ENCODE measurements at regions not wholly inside any gene's neighbourhood (a gene's known extent, or its start where the extent isn't known, plus 50 kb on each side); places are given as distances from the start of the nearest gene placed in this dataset.

GRCh38 chr11:95435628-95436353 is 204.8 kb upstream of the SESN3 start:
- no peak overlapping the region for H3K27ac ChIP-seq (ENCODE audit: low read depth, low read length)
- no peak for TF ChIP-seq EZH2 (IDR thresholded peaks at IDR 0.05)
- TF ChIP-seq RAD21 (IDR thresholded peaks at IDR 0.05; ENCODE audit: low read depth), result no peak
- TF ChIP-seq POLR2AphosphoS5 (IDR thresholded peaks at IDR 0.05; ENCODE audit: low read depth, low read length), result no peak
- TF ChIP-seq, protein P1, sequence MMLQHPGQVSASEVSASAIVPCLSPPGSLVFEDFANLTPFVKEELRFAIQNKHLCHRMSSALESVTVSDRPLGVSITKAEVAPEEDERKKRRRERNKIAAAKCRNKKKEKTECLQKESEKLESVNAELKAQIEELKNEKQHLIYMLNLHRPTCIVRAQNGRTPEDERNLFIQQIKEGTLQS (IDR thresholded peaks at IDR 0.05), result no peak
- TF ChIP-seq, protein P2, sequence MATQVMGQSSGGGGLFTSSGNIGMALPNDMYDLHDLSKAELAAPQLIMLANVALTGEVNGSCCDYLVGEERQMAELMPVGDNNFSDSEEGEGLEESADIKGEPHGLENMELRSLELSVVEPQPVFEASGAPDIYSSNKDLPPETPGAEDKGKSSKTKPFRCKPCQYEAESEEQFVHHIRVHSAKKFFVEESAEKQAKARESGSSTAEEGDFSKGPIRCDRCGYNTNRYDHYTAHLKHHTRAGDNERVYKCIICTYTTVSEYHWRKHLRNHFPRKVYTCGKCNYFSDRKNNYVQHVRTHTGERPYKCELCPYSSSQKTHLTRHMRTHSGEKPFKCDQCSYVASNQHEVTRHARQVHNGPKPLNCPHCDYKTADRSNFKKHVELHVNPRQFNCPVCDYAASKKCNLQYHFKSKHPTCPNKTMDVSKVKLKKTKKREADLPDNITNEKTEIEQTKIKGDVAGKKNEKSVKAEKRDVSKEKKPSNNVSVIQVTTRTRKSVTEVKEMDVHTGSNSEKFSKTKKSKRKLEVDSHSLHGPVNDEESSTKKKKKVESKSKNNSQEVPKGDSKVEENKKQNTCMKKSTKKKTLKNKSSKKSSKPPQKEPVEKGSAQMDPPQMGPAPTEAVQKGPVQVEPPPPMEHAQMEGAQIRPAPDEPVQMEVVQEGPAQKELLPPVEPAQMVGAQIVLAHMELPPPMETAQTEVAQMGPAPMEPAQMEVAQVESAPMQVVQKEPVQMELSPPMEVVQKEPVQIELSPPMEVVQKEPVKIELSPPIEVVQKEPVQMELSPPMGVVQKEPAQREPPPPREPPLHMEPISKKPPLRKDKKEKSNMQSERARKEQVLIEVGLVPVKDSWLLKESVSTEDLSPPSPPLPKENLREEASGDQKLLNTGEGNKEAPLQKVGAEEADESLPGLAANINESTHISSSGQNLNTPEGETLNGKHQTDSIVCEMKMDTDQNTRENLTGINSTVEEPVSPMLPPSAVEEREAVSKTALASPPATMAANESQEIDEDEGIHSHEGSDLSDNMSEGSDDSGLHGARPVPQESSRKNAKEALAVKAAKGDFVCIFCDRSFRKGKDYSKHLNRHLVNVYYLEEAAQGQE (IDR thresholded peaks at IDR 0.05; ENCODE audit: low read depth), result no peak
- TF ChIP-seq POLR2A (IDR thresholded peaks at IDR 0.05; ENCODE audit: borderline replicate concordance, extremely low read depth, insufficient read depth, insufficient read length), result no peak
- TF ChIP-seq, protein P3, sequence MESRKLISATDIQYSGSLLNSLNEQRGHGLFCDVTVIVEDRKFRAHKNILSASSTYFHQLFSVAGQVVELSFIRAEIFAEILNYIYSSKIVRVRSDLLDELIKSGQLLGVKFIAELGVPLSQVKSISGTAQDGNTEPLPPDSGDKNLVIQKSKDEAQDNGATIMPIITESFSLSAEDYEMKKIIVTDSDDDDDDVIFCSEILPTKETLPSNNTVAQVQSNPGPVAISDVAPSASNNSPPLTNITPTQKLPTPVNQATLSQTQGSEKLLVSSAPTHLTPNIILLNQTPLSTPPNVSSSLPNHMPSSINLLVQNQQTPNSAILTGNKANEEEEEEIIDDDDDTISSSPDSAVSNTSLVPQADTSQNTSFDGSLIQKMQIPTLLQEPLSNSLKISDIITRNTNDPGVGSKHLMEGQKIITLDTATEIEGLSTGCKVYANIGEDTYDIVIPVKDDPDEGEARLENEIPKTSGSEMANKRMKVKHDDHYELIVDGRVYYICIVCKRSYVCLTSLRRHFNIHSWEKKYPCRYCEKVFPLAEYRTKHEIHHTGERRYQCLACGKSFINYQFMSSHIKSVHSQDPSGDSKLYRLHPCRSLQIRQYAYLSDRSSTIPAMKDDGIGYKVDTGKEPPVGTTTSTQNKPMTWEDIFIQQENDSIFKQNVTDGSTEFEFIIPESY (IDR thresholded peaks at IDR 0.05; ENCODE audit: extremely low read depth, insufficient replicate concordance, low read length), result no peak
- no peak for TF ChIP-seq SRF (IDR thresholded peaks at IDR 0.05; ENCODE audit: low read depth)
- TF ChIP-seq ELF1 (IDR thresholded peaks at IDR 0.05; ENCODE audit: borderline replicate concordance, low read depth), result no peak
- TF ChIP-seq EZH2phosphoT487 (IDR thresholded peaks at IDR 0.05; ENCODE audit: borderline replicate concordance), result no peak
- no peak for TF ChIP-seq YY1 (IDR thresholded peaks at IDR 0.05; ENCODE audit: extremely low read depth, insufficient replicate concordance, low read depth, low read length)
- no peak for TF ChIP-seq CEBPB (IDR thresholded peaks at IDR 0.05; ENCODE audit: low read depth)
- TF ChIP-seq SIN3A (IDR thresholded peaks at IDR 0.05; ENCODE audit: low read depth), result no peak
- TF ChIP-seq, protein P4, sequence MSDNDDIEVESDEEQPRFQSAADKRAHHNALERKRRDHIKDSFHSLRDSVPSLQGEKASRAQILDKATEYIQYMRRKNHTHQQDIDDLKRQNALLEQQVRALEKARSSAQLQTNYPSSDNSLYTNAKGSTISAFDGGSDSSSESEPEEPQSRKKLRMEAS (IDR thresholded peaks at IDR 0.05), result no peak
- no peaks in the 10 kb centered on the region for H3K79me2 ChIP-seq (ENCODE audit: insufficient read depth, low read length)
- no peaks in the 10 kb centered on the region for H3K36me3 ChIP-seq (ENCODE audit: control insufficient read depth in 1 of 2, insufficient read depth in 2 of 2, low read length in 2 of 2)
- H3K9me3 ChIP-seq (ENCODE audit: control insufficient read depth in 1 of 2, insufficient read depth in 1 of 2, low read depth in 1 of 2, low read length in 2 of 2), result no peaks in the 10 kb centered on the region
- no peaks in the 10 kb centered on the region for H4K20me1 ChIP-seq (ENCODE audit: insufficient read depth)
- intact Hi-C loops (cut with micrococcal nuclease), result no loop called here
- H3K9me2 ChIP-seq (ENCODE audit: insufficient read depth), result no peaks in the 10 kb centered on the region
- no peak overlapping the region for H3K9ac ChIP-seq (ENCODE audit: low read length)
- no peak overlapping the region for H3K4me3 ChIP-seq (replicated peaks in 1 of 2; ENCODE audit: low read depth in 1 of 2, low read length in 2 of 2)
- no peak overlapping the region for H3K4me2 ChIP-seq (ENCODE audit: low read length)
- H3K4me1 ChIP-seq (ENCODE audit: control insufficient read depth in 1 of 2, insufficient read depth in 2 of 2, low read length in 2 of 2), result no peaks in the 10 kb centered on the region
- ChIA-PET RAD21 (ENCODE audit: low non-redundant PET in 1 of 2, low total read pairs in 2 of 2, uncharacterized antibody in 2 of 2, unreplicated experiment in 2 of 2) (no interaction called here), CTCF (no interaction called here), POLR2A (interaction anchor here (1.8 kb wide), 1 partner anchor 9 kb away, joined by 6 read pairs; no protein-coding TSS in a partner anchor)
- DNase-seq (ENCODE audit: low read depth, low spot score) (no peak), ATAC-seq (no peak)
- no TSS peak for BruUV-seq (replicated peaks)
- peaks cover 25% of the 10 kb centered on the region; the same call in 1 of the 2 replicates for H3K27me3 ChIP-seq (ENCODE audit: insufficient read depth, low read length)
- no peak overlapping the region for H2AFZ ChIP-seq (ENCODE audit: low read depth, low read length, poor library complexity, severe bottlenecking)

Measured in HCT116 (cell line).